Naive thymus-derived CD4-positive, alpha-beta T cell (primary cell): ENCODE measurements at regions not wholly inside any gene's neighbourhood (a gene's known extent, or its start where the extent isn't known, plus 50 kb on each side); places are given as distances from the start of the nearest gene placed in this dataset.

Experiments
- ATAC-seq: fragments of 150-1000 bp; cut with Tn5 transposase; 2 replicates; pipeline ENCODE4 v1.10.0; 2021; ENCODE audit warnings: mild to moderate bottlenecking, moderate library complexity
- CTCF ChIA-PET: fragments of 350-600 bp; sonication (Branson Sonifier 250); formaldehyde crosslinking; loops from one replicate; lab custom pipeline; 2021; ENCODE audit warnings: antibody characterized with exemption; lab: Charles Lee
- POLR2A ChIA-PET: fragments of 350-600 bp; sonication (Branson Sonifier 250); formaldehyde crosslinking; loops from one replicate; lab custom pipeline; 2021; ENCODE audit warnings: antibody characterized with exemption, inconsistent platforms; lab: Charles Lee
- DNase-seq, 9 donors: peaks; one replicate each; pipeline versions ENCODE4 v3.0.0 to v3.0.0-alpha.2; 2020 to 2022; ENCODE audit warnings: mixed read lengths in 1 of 9
- H3K27ac ChIP-seq: one replicate; pipeline ENCODE4 v1.7.0; 2013; ENCODE audit warnings: mild to moderate bottlenecking, low read depth, low read length, moderate library complexity
- H3K27me3 ChIP-seq, 2 donors: one replicate each; pipeline ENCODE4 v1.7.0; 2013; ENCODE audit warnings: low read length in 2 of 2, mild to moderate bottlenecking in 2 of 2, moderate library complexity in 2 of 2; ENCODE audit not compliant: control insufficient read depth in 2 of 2, insufficient read depth in 2 of 2
- H3K36me3 ChIP-seq, 3 experiments: 1 replicate in 2 of 3; 2 replicates in 1 of 3; pipeline ENCODE4 v1.7.0; 2013; ENCODE audit warnings: low read length in 3 of 3, mild to moderate bottlenecking in 3 of 3, moderate library complexity in 1 of 3; ENCODE audit not compliant: insufficient read depth in 3 of 3, control insufficient read depth in 2 of 3
- H3K4me1 ChIP-seq, 2 donors: one replicate each; pipeline ENCODE4 v1.7.0; 2013; ENCODE audit warnings: low read length in 2 of 2, mild to moderate bottlenecking in 2 of 2, moderate library complexity in 1 of 2; ENCODE audit not compliant: control insufficient read depth in 2 of 2, insufficient read depth in 2 of 2
- H3K4me3 ChIP-seq: 2 replicates; pipeline ENCODE4 v1.7.0; 2013; ENCODE audit warnings: mild to moderate bottlenecking, low read length
- H3K9me3 ChIP-seq, 3 experiments: 1 replicate in 2 of 3; 2 replicates in 1 of 3; pipeline ENCODE4 v1.7.0; 2013; ENCODE audit warnings: low read length in 3 of 3; ENCODE audit not compliant: control insufficient read depth in 2 of 3
- H3K27ac Mint-ChIP-seq, 9 donors: one replicate each; pipeline ENCODE4 v1.8.0; 2020 to 2022; ENCODE audit warnings: mixed read lengths in 9 of 9, mild to moderate bottlenecking in 8 of 9, moderate library complexity in 5 of 9, inconsistent platforms in 2 of 9
- H3K27me3 Mint-ChIP-seq, 5 donors: one replicate each; pipeline ENCODE4 v1.8.0; 2021 to 2022; ENCODE audit warnings: mixed read lengths in 5 of 5, mild to moderate bottlenecking in 1 of 5
- H3K36me3 Mint-ChIP-seq, 5 donors: one replicate each; pipeline ENCODE4 v1.8.0; 2020 to 2022; ENCODE audit warnings: mixed read lengths in 5 of 5, mild to moderate bottlenecking in 3 of 5, inconsistent platforms in 1 of 5
- H3K4me1 Mint-ChIP-seq, 7 donors: one replicate each; pipeline ENCODE4 v1.8.0; 2020 to 2022; ENCODE audit warnings: mixed read lengths in 7 of 7, mild to moderate bottlenecking in 3 of 7, inconsistent platforms in 1 of 7
- H3K4me3 Mint-ChIP-seq, 10 donors: one replicate each; pipeline ENCODE4 v1.8.0; 2020 to 2022; ENCODE audit warnings: mild to moderate bottlenecking in 10 of 10, mixed read lengths in 10 of 10, moderate library complexity in 6 of 10, inconsistent platforms in 2 of 10
- H3K9me3 Mint-ChIP-seq, 11 donors: one replicate each; pipeline ENCODE4 v1.8.0; 2020 to 2022; ENCODE audit warnings: mixed read lengths in 11 of 11, mild to moderate bottlenecking in 4 of 11, inconsistent platforms in 1 of 11, moderate library complexity in 1 of 11
- intact Hi-C, 2 donors: fragments of 100-400 bp; cut with micrococcal nuclease; formaldehyde crosslinking; loops; one replicate each; pipeline ENCODE4 v1.15.1; 2023

DNA sequence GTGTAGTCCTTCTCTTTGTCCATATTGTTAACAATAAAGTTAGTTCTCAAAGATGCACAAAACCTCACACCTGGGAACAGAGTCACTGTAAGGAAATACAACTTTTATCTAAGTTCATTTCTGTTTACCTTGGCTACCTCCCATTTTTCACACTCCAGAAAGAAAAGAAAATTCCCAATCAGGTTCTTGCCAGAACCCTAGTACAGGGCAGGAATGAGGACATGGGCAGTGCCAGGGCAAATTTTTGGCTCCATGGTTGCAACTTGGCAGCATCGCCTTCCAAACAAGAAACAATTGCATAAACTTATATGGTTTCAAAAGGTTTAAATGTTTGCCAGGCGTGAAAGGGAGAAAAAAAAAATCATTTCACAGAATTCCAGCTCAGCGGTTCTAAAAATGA lies 296.3 kb upstream of the PRKD1 start:
- CTCF ChIA-PET = no interaction called here
- no peak for ATAC-seq

DNA sequence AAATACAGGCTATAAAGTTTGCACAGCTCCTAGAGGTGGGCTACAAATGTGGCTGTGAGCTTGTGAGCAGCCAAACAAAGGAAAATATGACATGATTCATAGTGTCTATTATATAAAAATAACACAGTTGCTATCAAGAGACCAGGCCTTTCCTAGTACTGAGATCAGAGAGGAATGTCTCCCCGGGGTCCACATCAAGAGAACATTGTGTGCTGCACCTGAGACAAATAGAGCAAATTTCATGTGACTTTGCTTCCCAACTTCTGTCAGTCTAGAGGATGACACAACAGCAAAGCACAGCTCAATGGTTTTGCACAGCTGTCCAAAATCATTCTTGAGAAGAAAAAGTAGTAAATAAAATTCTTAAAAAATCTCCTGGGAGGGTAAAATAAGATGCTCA lies 297.5 kb upstream of the PRKD1 start:
- DNase-seq (no peak), ATAC-seq (no peak)
- Mint-ChIP-seq H3K9me3 (peaks cover 0 to 11% (median 0%) of the 10 kb centered on the region in 11 donors), H3K36me3 (no peaks in the 10 kb centered on the region), H3K27me3 (peaks cover 0 to 10% (median 0%) of the 10 kb centered on the region in 5 donors), H3K4me1 (no peaks in the 10 kb centered on the region), H3K27ac (no peak overlapping the region), H3K4me3 (no peak overlapping the region)
- no peaks in the 10 kb centered on the region for H3K27me3 ChIP-seq
- ChIA-PET CTCF (no interaction called here), POLR2A (no interaction called here)
- no peak overlapping the region for H3K27ac ChIP-seq
- no peaks in the 10 kb centered on the region for H3K36me3 ChIP-seq
- H3K4me3 ChIP-seq = no peak overlapping the region
- no peaks in the 10 kb centered on the region for H3K4me1 ChIP-seq
- intact Hi-C loops = no loop called here
- H3K9me3 ChIP-seq = no peaks in the 10 kb centered on the region

More for the DNA sequence above, 296.3 kb upstream of the PRKD1 start:
- DNase-seq = no peak
- Mint-ChIP-seq H3K4me1 (no peaks in the 10 kb centered on the region), H3K27ac (no peak overlapping the region), H3K4me3 (no peak overlapping the region), H3K36me3 (no peaks in the 10 kb centered on the region), H3K27me3 (peaks cover 0 to 10% (median 0%) of the 10 kb centered on the region in 5 donors), H3K9me3 (peaks cover 0 to 11% (median 0%) of the 10 kb centered on the region in 11 donors)
- H3K27me3 ChIP-seq = no peaks in the 10 kb centered on the region
- H3K4me1 ChIP-seq = no peaks in the 10 kb centered on the region
- no peak overlapping the region for H3K4me3 ChIP-seq
- intact Hi-C loops = no loop called here
- POLR2A ChIA-PET = no interaction called here
- no peaks in the 10 kb centered on the region for H3K36me3 ChIP-seq
- H3K9me3 ChIP-seq = no peaks in the 10 kb centered on the region
- H3K27ac ChIP-seq = no peak overlapping the region

DNA sequence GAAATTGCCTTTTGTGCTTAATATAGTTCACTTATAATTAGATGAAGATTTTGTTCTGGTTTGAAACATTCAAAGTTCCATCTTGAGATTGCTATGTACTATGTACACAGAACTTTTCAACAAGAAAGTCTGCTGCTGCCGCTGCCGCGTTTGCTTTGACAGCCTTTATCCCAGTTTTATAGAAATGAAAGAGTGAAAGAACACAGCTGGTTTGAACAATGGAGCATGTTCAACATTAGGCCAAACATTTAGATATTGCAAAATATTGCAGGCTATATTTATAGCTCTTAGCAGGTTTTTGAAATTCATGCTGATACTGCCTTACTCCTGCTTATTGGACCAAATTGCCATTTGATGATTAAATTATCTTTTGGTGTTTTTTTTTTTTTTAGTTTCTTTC lies 299.8 kb upstream of the PRKD1 start:
- Mint-ChIP-seq H3K4me1 (no peaks in the 10 kb centered on the region), H3K27me3 (peaks cover 0 to 9% (median 5%) of the 10 kb centered on the region in 5 donors), H3K36me3 (peaks cover 0 to 6% (median 0%) of the 10 kb centered on the region in 5 donors), H3K9me3 (peaks cover 0 to 16% (median 0%) of the 10 kb centered on the region in 11 donors), H3K4me3 (no peak overlapping the region), H3K27ac (no peak overlapping the region)
- no peaks in the 10 kb centered on the region for H3K4me1 ChIP-seq
- H3K4me3 ChIP-seq = no peak overlapping the region
- intact Hi-C loops = no loop called here
- POLR2A ChIA-PET = no interaction called here
- H3K27me3 ChIP-seq = no peaks in the 10 kb centered on the region
- H3K36me3 ChIP-seq = no peaks in the 10 kb centered on the region
- no peak for ATAC-seq
- DNase-seq = no peak
- H3K9me3 ChIP-seq = no peaks in the 10 kb centered on the region
- CTCF ChIA-PET = no interaction called here
- no peak overlapping the region for H3K27ac ChIP-seq

DNA sequence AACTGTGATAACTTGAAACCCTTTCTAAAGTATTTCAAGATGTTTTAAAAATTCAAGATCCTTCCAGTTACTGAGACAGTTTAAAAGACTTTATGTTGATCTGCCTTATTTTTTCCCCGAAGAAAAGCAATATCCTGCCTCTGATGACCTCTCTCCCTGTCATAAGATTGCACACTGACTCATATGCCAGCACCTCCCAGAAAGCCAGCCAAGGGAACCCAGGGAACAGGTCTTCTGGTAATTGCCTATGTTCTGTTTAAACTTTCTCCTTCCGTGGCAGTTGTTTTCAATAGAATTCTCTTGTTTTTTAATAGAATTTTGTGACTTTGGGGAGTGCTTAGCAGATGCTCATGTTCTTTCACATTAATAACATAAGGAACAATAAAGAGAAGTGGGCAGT lies 300.2 kb upstream of the PRKD1 start:
- Histone ChIP-seq H3K9me3 (no peaks in the 10 kb centered on the region), H3K27me3 (no peaks in the 10 kb centered on the region), H3K36me3 (no peaks in the 10 kb centered on the region), H3K27ac (no peak overlapping the region), H3K4me3 (no peak overlapping the region), H3K4me1 (no peaks in the 10 kb centered on the region)
- peaks cover 0 to 16% (median 0%) of the 10 kb centered on the region in 11 donors for H3K9me3 Mint-ChIP-seq
- DNase-seq (no peak), ATAC-seq (no peak)
- H3K4me1 Mint-ChIP-seq = no peaks in the 10 kb centered on the region
- intact Hi-C loops = no loop called here
- H3K27ac Mint-ChIP-seq = no peak overlapping the region
- ChIA-PET CTCF (no interaction called here), POLR2A (no interaction called here)
- no peak overlapping the region for H3K4me3 Mint-ChIP-seq
- H3K36me3 Mint-ChIP-seq = peaks cover 0 to 6% (median 0%) of the 10 kb centered on the region in 5 donors
- H3K27me3 Mint-ChIP-seq = peaks cover 0 to 9% (median 5%) of the 10 kb centered on the region in 5 donors

DNA sequence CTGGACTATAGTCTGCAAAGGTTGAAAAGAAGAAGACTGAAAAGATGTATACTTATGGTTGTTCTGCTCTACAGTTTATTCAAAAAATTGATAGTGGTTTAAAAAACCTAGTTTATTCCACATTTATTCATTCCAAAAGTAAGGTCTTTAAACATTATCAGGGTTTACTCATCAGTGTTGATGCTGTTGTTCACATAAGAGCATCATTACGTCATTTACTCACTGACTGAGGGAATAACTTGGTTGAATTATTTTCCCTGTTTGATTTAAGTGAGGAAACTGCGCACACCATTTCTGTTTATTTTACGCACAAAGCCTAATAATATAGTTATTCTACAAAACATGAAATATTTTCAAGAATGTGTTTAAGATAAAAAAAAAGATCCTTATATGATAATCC lies 303.1 kb upstream of the PRKD1 start:
- Mint-ChIP-seq H3K27ac (no peak overlapping the region), H3K4me1 (peaks cover 0 to 2% (median 0%) of the 10 kb centered on the region in 7 donors), H3K27me3 (peaks cover 0 to 9% (median 5%) of the 10 kb centered on the region in 5 donors), H3K36me3 (peaks cover 0 to 6% (median 0%) of the 10 kb centered on the region in 5 donors), H3K4me3 (no peak overlapping the region), H3K9me3 (peaks cover 0 to 15% (median 1%) of the 10 kb centered on the region in 11 donors)
- no peaks in the 10 kb centered on the region for H3K4me1 ChIP-seq
- intact Hi-C loops = no loop called here
- no peak overlapping the region for H3K4me3 ChIP-seq
- H3K27ac ChIP-seq = no peak overlapping the region
- CTCF ChIA-PET = no interaction called here
- no peaks in the 10 kb centered on the region for H3K27me3 ChIP-seq
- POLR2A ChIA-PET = no interaction called here
- H3K9me3 ChIP-seq = no peaks in the 10 kb centered on the region
- DNase-seq (no peak), ATAC-seq (no peak)
- H3K36me3 ChIP-seq = no peaks in the 10 kb centered on the region

DNA sequence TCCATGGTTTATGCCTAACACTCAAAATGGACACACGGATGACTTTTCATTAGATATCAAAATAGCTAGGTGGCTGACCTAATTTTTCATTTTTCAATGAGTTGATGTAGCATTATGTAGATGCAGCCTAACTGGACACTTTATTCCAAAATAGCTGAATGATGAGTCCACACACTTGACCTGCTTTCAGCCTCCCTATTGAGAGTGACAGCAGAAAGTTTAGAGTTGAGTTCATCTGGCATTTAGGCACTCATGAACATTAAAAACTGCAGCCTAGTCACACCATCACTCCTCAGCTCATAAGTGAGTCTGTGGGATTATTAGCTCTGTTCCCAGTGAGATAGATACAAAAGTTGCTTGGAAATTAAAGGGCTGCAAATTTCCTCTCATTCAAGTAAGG lies 307.3 kb upstream of the PRKD1 start:
- Histone ChIP-seq H3K36me3 (no peaks in the 10 kb centered on the region), H3K4me1 (no peaks in the 10 kb centered on the region), H3K27me3 (no peaks in the 10 kb centered on the region), H3K27ac (no peak overlapping the region), H3K9me3 (no peaks in the 10 kb centered on the region), H3K4me3 (no peak overlapping the region)
- no peak overlapping the region for H3K27ac Mint-ChIP-seq
- H3K4me1 Mint-ChIP-seq = peaks cover 0 to 2% (median 0%) of the 10 kb centered on the region in 7 donors
- ATAC-seq (no peak), DNase-seq (no peak)
- ChIA-PET CTCF (no interaction called here), POLR2A (no interaction called here)
- peaks cover 0 to 16% (median 4%) of the 10 kb centered on the region in 11 donors for H3K9me3 Mint-ChIP-seq
- no peak overlapping the region for H3K4me3 Mint-ChIP-seq
- peaks cover 0 to 6% (median 0%) of the 10 kb centered on the region in 5 donors for H3K36me3 Mint-ChIP-seq
- H3K27me3 Mint-ChIP-seq = peaks cover 0 to 13% (median 7%) of the 10 kb centered on the region in 5 donors
- intact Hi-C loops = no loop called here

DNA sequence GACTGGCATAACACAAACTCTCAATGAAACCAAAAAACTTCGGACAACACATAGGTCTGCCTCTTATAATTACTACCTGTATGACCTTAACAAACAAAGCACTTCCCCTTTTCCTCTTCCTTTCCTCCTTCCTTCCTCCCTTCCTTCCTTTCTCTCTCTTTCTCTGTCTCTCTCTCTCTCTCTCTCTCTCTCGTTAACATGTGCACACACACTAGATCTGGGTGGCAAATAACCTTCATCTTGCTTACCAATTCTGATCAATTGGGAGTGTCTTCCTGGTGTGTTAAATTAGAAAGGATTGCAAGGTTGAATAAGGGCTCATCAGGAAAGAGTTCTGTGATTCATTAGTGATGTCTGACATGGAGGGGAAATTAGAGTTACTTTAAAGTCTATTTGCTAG lies 307.8 kb upstream of the PRKD1 start:
- no peak overlapping the region for H3K4me3 Mint-ChIP-seq
- no peak overlapping the region for H3K27ac Mint-ChIP-seq
- Histone ChIP-seq H3K4me1 (no peaks in the 10 kb centered on the region), H3K36me3 (no peaks in the 10 kb centered on the region), H3K27me3 (no peaks in the 10 kb centered on the region), H3K9me3 (no peaks in the 10 kb centered on the region), H3K27ac (no peak overlapping the region), H3K4me3 (no peak overlapping the region)
- intact Hi-C loops = no loop called here
- H3K27me3 Mint-ChIP-seq = peaks cover 0 to 11% (median 7%) of the 10 kb centered on the region in 5 donors
- H3K36me3 Mint-ChIP-seq = peaks cover 0 to 6% (median 0%) of the 10 kb centered on the region in 5 donors
- no peak for DNase-seq
- H3K9me3 Mint-ChIP-seq = peaks cover 0 to 16% (median 4%) of the 10 kb centered on the region in 11 donors
- ATAC-seq = no peak
- ChIA-PET POLR2A (no interaction called here), CTCF (no interaction called here)
- H3K4me1 Mint-ChIP-seq = peaks cover 0 to 2% (median 0%) of the 10 kb centered on the region in 7 donors
